ENCODE measurements at regions not wholly inside any gene's neighbourhood (a gene's known extent, or its start where the extent isn't known, plus 50 kb on each side); places are given as distances from the start of the nearest gene placed in this dataset.

- DNase-seq (ENCODE audit: low read depth): no peak
- no peak for TF ChIP-seq CTCF (IDR thresholded peaks at IDR 0.05; ENCODE audit: insufficient read depth, low read depth, low read length, missing control alignments)
- H3K4me3 ChIP-seq (ENCODE audit: low read depth, low read length): no peak overlapping the region
Measured at GRCh38 chr10:75291805-75292204, 56.0 kb upstream of the COMTD1 start.

GRCh38 chr10:75288140-75288711 is 52.5 kb upstream of the COMTD1 start:
- no peak for TF ChIP-seq CTCF (IDR thresholded peaks at IDR 0.05; ENCODE audit: insufficient read depth, low read depth, low read length, missing control alignments)
- DNase-seq (ENCODE audit: low read depth): no peak
- no peak overlapping the region for H3K4me3 ChIP-seq (ENCODE audit: low read depth, low read length)

GRCh38 chr10:75287697-75288096 is 51.9 kb upstream of the COMTD1 start:
- TF ChIP-seq CTCF (IDR thresholded peaks at IDR 0.05; ENCODE audit: insufficient read depth, low read depth, low read length, missing control alignments): no peak
- H3K4me3 ChIP-seq (ENCODE audit: low read depth, low read length): no peak overlapping the region
- DNase-seq (ENCODE audit: low read depth): no peak

- DNase-seq (ENCODE audit: low read depth): no peak
- H3K4me3 ChIP-seq (ENCODE audit: low read depth, low read length): no peak overlapping the region
- TF ChIP-seq CTCF (IDR thresholded peaks at IDR 0.05; ENCODE audit: insufficient read depth, low read depth, low read length, missing control alignments): no peak
Measured at GRCh38 chr10:75286901-75287300, 51.1 kb upstream of the COMTD1 start.

All from GM12865 (cell line).